H9 (cell line): ENCODE measurements at regions not wholly inside any gene's neighbourhood (a gene's known extent, or its start where the extent isn't known, plus 50 kb on each side); places are given as distances from the start of the nearest gene placed in this dataset.

Experiments used
- DNase-seq: peaks from one replicate; pipeline ENCODE4 v3.0.0-alpha.2; 2017
- H2AFZ ChIP-seq: one replicate; pipeline ENCODE4 v1.6.1; 2013; ENCODE audit warnings: mild to moderate bottlenecking, low read length, control low read depth, moderate library complexity
- H2AK5ac ChIP-seq: 2 replicates; pipeline ENCODE4 v1.6.1; 2013; ENCODE audit warnings: low read length, control low read depth, mixed read lengths; ENCODE audit not compliant: insufficient read length
- H2BK120ac ChIP-seq: one replicate; pipeline ENCODE4 v1.6.1; 2013; ENCODE audit warnings: low read depth, mild to moderate bottlenecking, low read length, control low read depth, inconsistent platforms; ENCODE audit not compliant: poor library complexity, severe bottlenecking
- H2BK12ac ChIP-seq: 2 replicates; pipeline ENCODE4 v1.6.1; 2013; ENCODE audit warnings: low read length, control low read depth, mixed read lengths, low read depth; ENCODE audit not compliant: insufficient read length
- H2BK15ac ChIP-seq: 2 replicates; pipeline ENCODE4 v1.6.1; 2013; ENCODE audit warnings: low read depth, low read length, control low read depth
- H2BK20ac ChIP-seq: one replicate; pipeline ENCODE4 v1.6.1; 2013; ENCODE audit warnings: low read depth, mild to moderate bottlenecking, low read length, control low read depth, inconsistent platforms; ENCODE audit not compliant: poor library complexity, severe bottlenecking
- H2BK5ac ChIP-seq: 2 replicates; pipeline ENCODE4 v1.6.1; 2013; ENCODE audit warnings: low read length, control low read depth, mixed read lengths; ENCODE audit not compliant: insufficient read length
- H3K14ac ChIP-seq: 2 replicates; pipeline ENCODE4 v1.6.1; 2013; ENCODE audit warnings: low read length, control low read depth; ENCODE audit not compliant: insufficient read depth
- H3K18ac ChIP-seq: 2 replicates; pipeline ENCODE4 v1.6.1; 2013; ENCODE audit warnings: low read depth, mild to moderate bottlenecking, mixed read lengths, low read length, control low read depth; ENCODE audit not compliant: insufficient read length
- H3K23ac ChIP-seq: 2 replicates; pipeline ENCODE4 v1.6.1; 2013; ENCODE audit warnings: low read length, control low read depth, mixed read lengths, low read depth; ENCODE audit not compliant: insufficient read length
- H3K23me2 ChIP-seq: 2 replicates; pipeline ENCODE4 v1.6.1; 2013; ENCODE audit warnings: low read depth, mild to moderate bottlenecking, mixed read lengths, low read length, control low read depth; ENCODE audit not compliant: insufficient read length, poor library complexity, severe bottlenecking
- H3K27ac ChIP-seq: 2 replicates; pipeline ENCODE4 v1.5.1; 2013; ENCODE audit warnings: low read length, control low read depth, mixed read lengths, low read depth; ENCODE audit not compliant: insufficient read length
- H3K27me3 ChIP-seq: 2 replicates; pipeline ENCODE4 v1.6.1; 2013; ENCODE audit warnings: low read length, control low read depth, inconsistent platforms; ENCODE audit not compliant: insufficient read depth
- H3K4ac ChIP-seq: 2 replicates; pipeline ENCODE4 v1.6.1; 2013; ENCODE audit warnings: low read depth, mild to moderate bottlenecking, control low read depth, inconsistent platforms, low read length, moderate library complexity
- H3K4me1 ChIP-seq: 2 replicates; pipeline ENCODE4 v1.6.1; 2013; ENCODE audit warnings: low read length, control low read depth, inconsistent platforms; ENCODE audit not compliant: insufficient read depth
- H3K4me2 ChIP-seq: 2 replicates; pipeline ENCODE4 v1.6.1; 2013; ENCODE audit warnings: low read length, control low read depth, mixed read lengths; ENCODE audit not compliant: insufficient read length, insufficient read depth
- H3K56ac ChIP-seq: 2 replicates; pipeline ENCODE4 v1.6.1; 2013; ENCODE audit warnings: low read depth, mild to moderate bottlenecking, mixed read lengths, low read length, control low read depth; ENCODE audit not compliant: insufficient read length
- H3K79me1 ChIP-seq: 2 replicates; pipeline ENCODE4 v1.6.1; 2013; ENCODE audit warnings: low read depth, mild to moderate bottlenecking, moderate library complexity, low read length, control low read depth, inconsistent platforms; ENCODE audit not compliant: insufficient read depth, poor library complexity, severe bottlenecking
- H3K79me2 ChIP-seq: 2 replicates; pipeline ENCODE4 v1.6.1; 2013; ENCODE audit warnings: low read length, control low read depth, inconsistent platforms; ENCODE audit not compliant: insufficient read depth
- H3K9ac ChIP-seq: 2 replicates; pipeline ENCODE4 v1.6.1; 2013; ENCODE audit warnings: low read length, control low read depth, mixed read lengths; ENCODE audit not compliant: insufficient read length; ENCODE audit errors: extremely low read depth
- H3K9me3 ChIP-seq: one replicate; pipeline ENCODE4 v1.6.1; 2013; ENCODE audit warnings: low read depth, low read length, inconsistent platforms; ENCODE audit not compliant: control insufficient read depth
- H3T11ph ChIP-seq: one replicate; pipeline ENCODE4 v1.6.1; 2013; ENCODE audit warnings: mild to moderate bottlenecking, low read length, control low read depth, inconsistent platforms
- H4K20me1 ChIP-seq: one replicate; pipeline ENCODE4 v1.6.1; 2013; ENCODE audit not compliant: control insufficient read depth, insufficient read length, insufficient read depth
- H4K5ac ChIP-seq: 2 replicates; pipeline ENCODE4 v1.6.1; 2013; ENCODE audit warnings: low read depth, mild to moderate bottlenecking, mixed read lengths, low read length, control low read depth; ENCODE audit not compliant: insufficient read length
- H4K8ac ChIP-seq: replicated peaks from 2 replicates; pipeline ENCODE4 v1.6.1; 2013; ENCODE audit warnings: low read length, control low read depth, mixed read lengths, low read depth; ENCODE audit not compliant: insufficient read length
- H4K91ac ChIP-seq: 2 replicates; pipeline ENCODE4 v1.6.1; 2013; ENCODE audit warnings: low read depth, mild to moderate bottlenecking, moderate library complexity, mixed read lengths, low read length, control low read depth; ENCODE audit not compliant: insufficient read length
- H3K27ac Mint-ChIP-seq, 3 experiments: 2 replicates in 2 of 3; 3 replicates in 1 of 3; pipeline ENCODE4 v1.8.0; 2020 to 2021; ENCODE audit warnings: mixed read lengths in 3 of 3, mild to moderate bottlenecking in 1 of 3, moderate library complexity in 1 of 3
- H3K27me3 Mint-ChIP-seq: 2 replicates; pipeline ENCODE4 v1.8.0; 2021; ENCODE audit warnings: low read depth, mild to moderate bottlenecking, moderate library complexity, mixed read lengths
- H3K36me3 Mint-ChIP-seq, 3 experiments: 2 replicates in 2 of 3; 3 replicates in 1 of 3; pipeline ENCODE4 v1.8.0; 2020 to 2021; ENCODE audit warnings: low read depth in 3 of 3, mixed read lengths in 3 of 3; ENCODE audit not compliant: insufficient read depth in 1 of 3
- H3K4me1 Mint-ChIP-seq, 2 experiments: 2 replicates each; pipeline ENCODE4 v1.8.0; 2020; ENCODE audit warnings: mixed read lengths in 2 of 2
- H3K4me3 Mint-ChIP-seq, 2 experiments: 2 replicates in 1 of 2; 3 replicates in 1 of 2; pipeline ENCODE4 v1.8.0; 2020 to 2021; ENCODE audit warnings: mild to moderate bottlenecking in 2 of 2, mixed read lengths in 2 of 2, moderate library complexity in 1 of 2
- H3K9me3 Mint-ChIP-seq, 2 experiments: 2 replicates in 1 of 2; 3 replicates in 1 of 2; pipeline ENCODE4 v1.8.0; 2020; ENCODE audit warnings: mild to moderate bottlenecking in 2 of 2, mixed read lengths in 2 of 2, moderate library complexity in 1 of 2
- TF ChIP-seq, protein P1 (sequence below): fragments of 200-600 bp; sonication (generic); conservative IDR thresholded peaks from 3 replicates; pipeline ENCODE4 v1.8.0; 2021; ENCODE audit warnings: antibody characterized with exemption, mild to moderate bottlenecking

DNA sequence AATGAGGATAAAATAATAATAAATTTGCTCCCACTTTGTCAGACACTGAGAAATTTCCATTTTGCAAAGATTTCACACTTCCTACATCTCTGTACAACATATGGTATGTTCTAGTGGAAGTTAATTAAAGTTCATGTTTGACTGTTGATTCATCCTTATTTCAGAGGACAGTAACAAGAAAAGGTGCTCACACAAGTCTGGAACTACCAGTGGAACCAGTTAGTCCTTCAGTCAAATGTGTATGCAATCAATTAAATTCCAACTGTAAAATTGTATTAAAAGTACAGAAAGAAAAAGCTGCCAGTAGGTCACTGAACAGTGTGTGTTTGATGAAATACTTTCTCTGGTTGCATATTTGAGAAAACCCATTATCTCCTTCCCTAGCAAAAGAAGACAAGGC lies 496.0 kb upstream of the PKN2 start:
- Histone ChIP-seq H2BK5ac (no peak overlapping the region), H3K4me1 (no peaks in the 10 kb centered on the region), H3K23ac (no peak overlapping the region), H4K20me1 (no peaks in the 10 kb centered on the region), H4K8ac (no peak overlapping the region), H3K18ac (no peak overlapping the region), H3K23me2 (no peaks in the 10 kb centered on the region), H3K9me3 (no peaks in the 10 kb centered on the region), H3T11ph (no peak overlapping the region), H2BK15ac (no peak overlapping the region), H2BK12ac (no peak overlapping the region), H2BK20ac (no peak overlapping the region), H3K27me3 (no peaks in the 10 kb centered on the region), H3K79me2 (no peaks in the 10 kb centered on the region), H4K5ac (no peak overlapping the region), H3K4ac (no peak overlapping the region), H3K14ac (no peak overlapping the region), H3K27ac (no peak overlapping the region), H3K56ac (no peak overlapping the region), H2AFZ (no peak overlapping the region), H4K91ac (no peak overlapping the region), H2BK120ac (no peak overlapping the region), H3K4me2 (no peak overlapping the region), H3K79me1 (no peaks in the 10 kb centered on the region), H3K9ac (no peak overlapping the region), H2AK5ac (no peak overlapping the region)
- Mint-ChIP-seq H3K27ac (no peak overlapping the region), H3K27me3 (0 out of 2 replicates have a peak, but pooled peaks cover 2% of the 10 kb centered on the region), H3K4me1 (peaks cover 9 to 10% of the 10 kb centered on the region in 2 experiments), H3K36me3 (no peaks in the 10 kb centered on the region), H3K4me3 (no peak overlapping the region), H3K9me3 (no peaks in the 10 kb centered on the region)
- TF ChIP-seq, protein P1, sequence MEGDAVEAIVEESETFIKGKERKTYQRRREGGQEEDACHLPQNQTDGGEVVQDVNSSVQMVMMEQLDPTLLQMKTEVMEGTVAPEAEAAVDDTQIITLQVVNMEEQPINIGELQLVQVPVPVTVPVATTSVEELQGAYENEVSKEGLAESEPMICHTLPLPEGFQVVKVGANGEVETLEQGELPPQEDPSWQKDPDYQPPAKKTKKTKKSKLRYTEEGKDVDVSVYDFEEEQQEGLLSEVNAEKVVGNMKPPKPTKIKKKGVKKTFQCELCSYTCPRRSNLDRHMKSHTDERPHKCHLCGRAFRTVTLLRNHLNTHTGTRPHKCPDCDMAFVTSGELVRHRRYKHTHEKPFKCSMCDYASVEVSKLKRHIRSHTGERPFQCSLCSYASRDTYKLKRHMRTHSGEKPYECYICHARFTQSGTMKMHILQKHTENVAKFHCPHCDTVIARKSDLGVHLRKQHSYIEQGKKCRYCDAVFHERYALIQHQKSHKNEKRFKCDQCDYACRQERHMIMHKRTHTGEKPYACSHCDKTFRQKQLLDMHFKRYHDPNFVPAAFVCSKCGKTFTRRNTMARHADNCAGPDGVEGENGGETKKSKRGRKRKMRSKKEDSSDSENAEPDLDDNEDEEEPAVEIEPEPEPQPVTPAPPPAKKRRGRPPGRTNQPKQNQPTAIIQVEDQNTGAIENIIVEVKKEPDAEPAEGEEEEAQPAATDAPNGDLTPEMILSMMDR = no peak
- DNase-seq = no peak
